ENCODE measurements at regions not wholly inside any gene's neighbourhood (a gene's known extent, or its start where the extent isn't known, plus 50 kb on each side); places are given as distances from the start of the nearest gene placed in this dataset.

GRCh38 chr3:66128623-66129022, 89.9 kb upstream of the MAGI1 start:
- DNase-seq: no peak

DNA sequence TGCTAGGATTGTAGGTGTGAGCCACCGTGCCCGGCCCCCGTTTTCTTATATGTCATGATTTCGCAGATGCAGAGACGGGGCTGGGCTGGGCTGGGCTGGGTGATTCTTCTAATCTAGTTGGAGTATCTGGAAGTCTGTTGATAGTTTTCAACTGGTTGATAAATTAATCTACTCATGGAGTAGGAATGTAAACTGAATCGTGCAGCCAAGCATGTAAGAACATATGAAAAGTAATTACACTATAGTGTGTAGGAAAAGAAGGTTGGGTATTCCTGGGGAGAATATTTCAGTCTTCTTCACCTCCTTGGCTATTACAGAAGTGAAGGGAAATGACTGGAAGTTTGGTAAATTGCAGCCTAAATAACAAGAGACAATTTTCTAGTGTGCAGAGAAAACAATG, 82.6 kb upstream of the MAGI1 start:
- no peak for DNase-seq

DNA sequence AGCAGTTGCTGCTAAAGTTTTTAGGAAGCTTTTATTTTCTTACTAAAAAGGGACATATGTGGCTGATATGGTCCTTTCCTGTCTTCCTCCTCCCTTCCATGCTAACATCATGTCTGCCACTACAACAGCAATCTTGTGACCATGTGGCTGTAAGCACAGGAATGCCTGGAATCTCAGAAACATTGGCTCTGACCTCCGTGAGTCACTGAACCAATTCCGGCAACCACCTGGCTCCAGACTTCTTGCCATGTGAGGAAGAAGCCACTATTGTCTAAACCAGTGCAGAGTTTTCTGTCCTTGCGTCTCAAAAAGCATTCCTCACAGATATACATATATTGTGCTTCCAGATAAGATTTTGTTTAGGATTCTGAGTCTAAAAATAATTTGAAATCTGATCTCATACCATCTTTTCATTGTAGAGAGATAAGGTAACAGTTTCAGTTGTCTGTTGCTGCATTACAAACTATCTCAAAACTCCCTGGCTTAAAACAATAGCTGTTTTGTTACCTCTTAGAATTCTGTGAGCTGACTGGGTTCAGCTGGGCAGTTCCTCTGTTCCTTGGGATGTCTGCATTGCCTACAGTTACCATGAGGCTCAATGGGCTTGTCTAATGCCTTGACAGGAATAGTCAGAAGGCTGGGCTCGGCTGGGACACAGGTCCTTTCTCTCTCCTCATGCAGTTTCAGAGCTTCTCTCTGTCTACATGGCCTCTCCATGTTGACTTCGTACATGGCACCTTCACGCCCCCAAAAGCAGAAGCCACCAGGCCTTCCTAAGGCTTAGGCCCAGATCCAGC, 77.3 kb upstream of the MAGI1 start:
- no peak for DNase-seq

- no peak for DNase-seq
These were observed 74.8 kb upstream of the MAGI1 start for GRCh38 chr3:66113542-66113941.

- DNase-seq: no peak
These were observed 72.1 kb upstream of the MAGI1 start for GRCh38 chr3:66110840-66111239.

GRCh38 chr3:66107855-66108254, 69.1 kb upstream of the MAGI1 start:
- DNase-seq: no peak

- DNase-seq: no peak
These were observed 68.1 kb upstream of the MAGI1 start for GRCh38 chr3:66106788-66107187.

GRCh38 chr3:66104535-66104934, 65.8 kb upstream of the MAGI1 start:
- DNase-seq: no peak

- DNase-seq: no peak
These were observed 65.0 kb upstream of the MAGI1 start for GRCh38 chr3:66103729-66104128.

DNA sequence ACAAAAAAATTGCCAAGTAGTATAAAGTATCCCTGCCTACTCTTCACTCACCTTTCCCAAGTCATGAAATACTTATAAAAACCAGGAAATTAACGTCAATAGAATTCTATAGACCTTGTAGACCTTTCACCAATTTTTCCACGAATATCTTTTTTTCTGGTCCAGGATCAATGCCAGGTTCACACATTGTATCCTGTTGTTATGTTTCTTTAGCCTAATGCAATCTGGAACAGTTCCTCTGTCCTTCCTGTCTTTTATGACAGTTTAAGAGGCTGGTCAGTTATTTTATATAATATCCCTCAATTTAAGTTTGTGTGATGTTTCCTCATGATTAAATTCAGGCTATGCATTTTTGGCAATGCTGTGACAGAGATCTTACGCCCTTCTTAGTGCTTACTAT, 63.2 kb upstream of the MAGI1 start:
- DNase-seq: no peak

- DNase-seq: no peak
These were observed 60.9 kb upstream of the MAGI1 start for GRCh38 chr3:66099541-66100065.

DNA sequence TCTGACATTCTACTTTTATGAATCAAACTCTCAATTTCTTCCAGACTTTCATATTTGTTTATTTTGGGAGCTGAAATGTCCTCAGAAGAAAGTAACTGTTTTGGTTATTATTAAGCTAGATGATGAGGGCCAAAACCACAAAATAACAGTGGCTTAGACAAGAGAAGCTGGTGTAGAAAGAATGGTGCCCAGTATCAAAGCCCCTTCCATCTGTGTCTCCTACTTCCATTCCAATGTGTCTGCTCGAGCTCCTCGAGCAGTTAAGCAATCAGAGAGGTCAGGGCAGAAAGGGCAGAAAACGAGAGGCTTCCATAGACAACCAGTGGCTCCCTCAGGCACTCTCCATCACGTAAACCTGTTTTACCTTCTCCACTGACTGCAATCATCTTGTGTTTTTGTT, 59.7 kb upstream of the MAGI1 start:
- DNase-seq: no peak

DNA sequence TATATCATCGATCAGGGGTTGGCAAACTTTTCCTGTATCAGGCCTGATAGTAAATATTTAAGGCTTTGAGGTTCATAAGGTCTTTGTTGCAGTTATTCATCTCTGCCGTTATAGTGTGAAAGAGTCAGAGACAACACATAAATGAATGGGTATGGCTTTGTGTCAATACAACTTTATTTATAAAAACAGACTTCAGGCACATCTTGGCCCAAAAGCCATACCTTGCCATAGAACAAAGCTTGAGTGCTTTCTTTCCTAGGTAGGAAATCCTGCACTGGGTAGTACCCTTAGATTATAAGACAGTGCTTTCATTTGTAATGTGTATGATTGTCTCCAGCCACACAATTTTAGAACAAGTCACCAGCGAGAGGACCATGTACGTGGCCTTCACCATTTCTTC, 58.9 kb upstream of the MAGI1 start:
- no peak for DNase-seq

- DNase-seq: no peak
These were observed 56.7 kb upstream of the MAGI1 start for GRCh38 chr3:66095295-66096001.

DNA sequence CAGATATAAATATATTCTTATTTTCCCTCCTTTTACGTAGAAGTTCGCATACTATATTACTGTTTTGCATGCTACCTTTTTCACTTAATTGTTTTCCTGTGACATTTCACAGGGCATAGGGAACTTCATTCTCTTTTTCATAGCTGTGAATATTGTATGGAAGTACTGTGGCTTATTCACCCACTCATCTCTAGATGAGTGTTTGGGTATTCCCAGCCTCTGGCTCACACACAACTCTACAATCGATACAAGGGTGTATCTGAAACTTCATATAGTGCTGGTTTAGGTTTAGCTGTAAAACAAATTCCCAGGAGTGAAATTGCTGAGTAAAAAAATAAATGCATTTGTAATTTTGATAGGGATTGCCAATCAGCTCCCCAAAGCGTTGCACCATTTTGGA, 55.3 kb upstream of the MAGI1 start:
- DNase-seq: no peak

- DNase-seq: no peak
These were observed 53.7 kb upstream of the MAGI1 start for GRCh38 chr3:66092175-66092995.
